Stimulated activated CD8-positive, alpha-beta memory T cell treated with anti-CD3 and anti-CD28 coated beads, Interleukin-12 subunit alpha, Interleukin-12 subunit beta, amount 100 ng/mL, for 24 hours (primary cell): ENCODE measurements at regions not wholly inside any gene's neighbourhood (a gene's known extent, or its start where the extent isn't known, plus 50 kb on each side); places are given as distances from the start of the nearest gene placed in this dataset.

Source experiments
- DNase-seq: peaks from one replicate; pipeline ENCODE4 v3.0.0-alpha.2; 2020; ENCODE audit errors: extremely low read depth

DNA sequence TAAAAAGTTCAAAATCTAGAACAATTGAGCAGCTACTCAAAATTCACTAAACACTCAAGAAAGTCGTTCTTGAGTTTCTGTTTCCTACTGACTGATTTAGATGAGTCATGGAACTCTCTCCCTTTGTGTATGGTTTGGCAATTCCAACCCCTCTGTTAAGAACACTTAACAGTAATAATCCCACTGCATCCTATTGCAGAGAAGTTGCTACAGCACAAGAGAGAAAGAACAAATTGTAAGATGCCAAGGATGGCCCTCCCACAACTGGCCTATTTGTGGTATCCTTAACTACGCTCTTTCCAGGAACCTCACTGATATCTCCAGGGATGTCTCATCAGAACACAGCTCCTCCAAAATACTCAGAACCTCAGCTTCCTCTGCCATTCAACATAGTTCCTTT is 701.8 kb upstream of the TENM3 start:
- no peak for DNase-seq

DNA sequence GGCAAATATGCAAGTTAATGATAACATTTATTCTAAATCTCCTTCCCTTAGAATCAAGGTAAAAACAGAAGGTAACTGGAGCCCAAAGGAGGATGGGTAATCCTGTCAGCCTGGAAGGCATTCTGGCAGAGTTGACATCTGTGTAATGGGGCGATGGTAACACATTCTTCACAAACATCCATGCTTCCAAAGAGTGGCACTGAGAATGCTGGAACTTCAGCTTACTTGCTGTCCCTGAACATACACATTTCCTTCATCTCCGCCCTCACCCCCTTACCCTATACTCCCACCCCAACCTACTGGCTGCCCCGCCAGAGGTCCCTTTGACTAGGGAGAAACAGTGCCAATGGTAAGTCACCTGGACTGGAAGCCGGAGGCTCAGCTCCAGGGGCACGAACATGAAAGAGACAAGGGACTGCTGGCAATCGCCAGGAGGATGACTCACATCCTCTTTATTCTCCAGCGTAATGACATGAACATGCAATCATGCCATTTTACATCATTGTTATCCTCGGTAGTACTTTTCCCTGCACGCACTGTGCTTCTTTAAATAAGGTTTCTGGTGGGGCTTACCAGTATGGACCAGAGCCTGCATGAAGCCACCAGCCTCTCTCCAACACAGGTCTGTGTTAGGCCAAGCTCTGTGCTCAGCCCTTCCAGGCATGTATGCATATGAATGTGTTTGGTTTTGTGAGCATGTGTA is 694.2 kb upstream of the TENM3 start:
- no peak for DNase-seq

DNA sequence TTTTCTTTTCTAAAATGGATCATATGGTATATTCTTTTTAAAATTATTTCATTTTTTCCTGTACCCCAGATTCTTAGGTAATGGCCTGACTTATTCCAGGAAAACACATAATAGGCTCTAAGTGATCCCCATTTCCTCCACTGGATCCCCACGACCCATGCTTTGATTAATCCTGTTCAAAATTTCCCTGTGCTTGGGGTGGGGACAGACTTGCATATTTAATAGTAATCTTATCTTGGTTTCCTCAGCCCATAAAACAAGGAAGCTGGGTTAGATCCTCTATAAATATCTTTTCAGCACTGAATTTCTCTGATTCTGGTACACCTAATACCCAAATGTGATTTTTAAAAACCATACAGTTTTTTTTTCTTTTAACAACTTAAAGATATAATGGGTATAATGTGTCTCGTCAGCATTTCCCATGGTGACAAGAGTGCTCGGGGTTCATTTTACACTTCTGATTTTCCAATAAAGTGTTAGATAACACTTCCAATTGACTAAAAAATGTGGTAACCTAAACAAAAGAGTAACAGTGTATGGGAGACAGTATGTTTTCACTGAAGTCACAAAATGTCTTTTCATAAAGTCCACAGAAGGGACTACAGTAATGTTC is 693.5 kb upstream of the TENM3 start:
- no peak for DNase-seq

GRCh38 chr4:181550381-181550780 is 692.8 kb upstream of the TENM3 start:
- no peak for DNase-seq

- no peak for DNase-seq
These were observed 683.6 kb upstream of the TENM3 start for GRCh38 chr4:181559637-181560036.

DNA sequence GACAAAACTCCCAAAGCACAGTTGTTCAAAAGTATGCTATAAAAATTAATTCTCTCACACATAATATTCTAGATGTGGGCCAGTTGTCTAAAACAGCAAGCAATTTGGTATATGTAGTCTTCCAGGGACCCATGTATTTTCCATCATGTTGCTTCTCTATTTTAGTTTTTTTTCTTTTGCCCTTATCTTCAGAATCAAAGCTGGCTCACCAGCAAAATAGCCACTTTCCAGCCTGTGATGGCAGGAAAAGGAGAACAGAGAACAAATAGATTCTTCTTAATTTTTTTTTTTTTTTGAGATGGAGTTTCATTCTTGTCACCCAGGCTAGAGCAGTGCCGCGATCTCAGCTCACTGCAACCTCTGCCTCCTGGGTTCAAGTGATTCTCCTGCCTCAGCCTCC is 680.8 kb upstream of the TENM3 start:
- DNase-seq = no peak

GRCh38 chr4:181564625-181565024 is 678.6 kb upstream of the TENM3 start:
- DNase-seq = no peak

- no peak for DNase-seq
These were observed 676.7 kb upstream of the TENM3 start for GRCh38 chr4:181566490-181566889.

- no peak for DNase-seq
These were observed 673.6 kb upstream of the TENM3 start for GRCh38 chr4:181569553-181569952.

GRCh38 chr4:181578911-181579310 is 664.3 kb upstream of the TENM3 start:
- DNase-seq = no peak

- no peak for DNase-seq
These were observed 663.7 kb upstream of the TENM3 start for GRCh38 chr4:181579486-181579885.

DNA sequence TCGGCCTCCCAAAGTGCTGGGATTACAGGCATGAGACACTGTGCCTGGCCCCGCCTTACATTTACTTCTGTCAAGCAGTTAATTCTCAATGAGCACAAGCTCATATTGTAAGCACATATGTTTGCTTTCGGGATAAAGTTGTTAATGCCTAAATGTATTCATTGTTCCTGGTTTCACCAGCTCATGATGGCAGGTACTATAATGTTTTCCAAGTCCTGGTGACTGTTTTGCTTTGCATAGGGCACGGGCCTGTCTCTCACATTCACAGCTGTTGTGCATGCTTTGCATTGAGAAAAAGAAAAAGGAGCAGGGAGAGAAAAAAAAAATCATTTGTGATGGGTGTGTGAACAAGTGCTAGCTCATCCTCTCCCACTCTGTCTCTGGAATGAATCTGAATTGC is 661.2 kb upstream of the TENM3 start:
- no peak for DNase-seq

GRCh38 chr4:181582595-181582994 is 660.6 kb upstream of the TENM3 start:
- no peak for DNase-seq

DNA sequence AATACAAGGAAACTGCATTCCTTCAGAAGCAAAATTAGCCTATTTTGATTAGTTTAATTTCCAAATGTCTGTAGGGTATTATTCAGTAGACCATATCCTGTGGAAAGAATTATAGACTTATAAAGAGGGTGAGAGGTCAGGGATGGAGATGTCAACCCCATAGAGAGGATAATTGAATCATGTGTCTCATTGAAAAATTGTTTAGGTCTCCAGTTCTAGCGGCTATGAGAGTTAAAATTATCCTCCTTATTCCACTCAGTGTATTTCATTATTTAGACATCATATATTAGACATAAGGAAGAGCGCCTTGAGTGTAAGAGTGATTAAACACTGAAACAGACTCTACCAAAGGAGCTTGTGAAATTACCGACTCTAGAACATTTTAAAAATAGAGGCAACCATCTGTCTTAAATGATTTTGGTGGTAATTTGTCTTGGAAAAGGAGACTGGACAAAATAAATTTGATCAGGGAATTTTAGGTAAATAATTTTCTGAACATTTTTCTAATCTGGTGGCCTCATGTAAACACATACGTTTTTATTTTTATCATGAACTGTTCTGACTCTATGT is 654.4 kb upstream of the TENM3 start:
- DNase-seq = no peak

DNA sequence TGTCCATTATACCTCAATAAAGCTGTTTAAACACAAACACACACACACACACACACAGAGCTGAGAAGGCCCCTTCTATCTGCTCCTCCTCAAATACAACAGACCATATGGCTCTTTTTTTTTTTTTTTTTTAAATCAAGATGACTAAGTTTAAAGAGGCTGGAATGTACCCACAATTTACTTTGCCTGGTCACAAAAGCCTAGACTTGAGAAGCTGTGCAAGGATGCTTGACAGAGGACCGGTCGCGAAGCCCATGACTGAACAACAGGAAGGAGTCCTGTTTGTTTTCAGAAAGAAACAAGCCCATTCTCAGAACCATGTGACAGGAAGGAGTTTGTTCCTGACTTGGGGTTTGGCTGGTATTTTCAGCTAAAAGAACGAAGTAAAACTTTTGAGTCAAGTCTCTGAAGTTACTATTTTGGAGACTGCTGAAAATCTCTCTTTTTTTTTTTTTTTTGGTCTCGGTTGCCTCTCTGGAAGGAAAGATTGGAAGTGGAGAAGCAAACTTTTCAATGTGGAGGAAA is 650.9 kb upstream of the TENM3 start:
- DNase-seq = no peak

- DNase-seq = no peak
These were observed 649.5 kb upstream of the TENM3 start for GRCh38 chr4:181593703-181594102.

DNA sequence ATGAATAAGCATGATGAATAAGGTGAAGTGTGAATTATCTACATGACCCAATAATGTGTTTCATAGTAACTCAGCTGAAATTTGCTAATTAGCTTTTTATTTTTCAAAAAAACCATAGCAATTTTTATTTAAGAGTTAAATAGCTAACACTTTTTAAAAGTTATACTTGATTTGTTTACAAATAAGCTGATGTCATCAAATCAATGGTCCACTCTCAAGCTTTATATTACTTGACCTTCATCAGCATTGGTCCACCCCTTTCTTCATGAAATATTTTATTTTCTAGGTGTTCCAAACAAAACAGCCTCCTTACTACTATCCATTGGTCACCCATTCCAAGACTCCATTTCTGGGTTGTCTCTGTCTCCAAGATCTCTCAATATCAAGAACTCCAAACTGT is 649.0 kb upstream of the TENM3 start:
- no peak for DNase-seq

GRCh38 chr4:181595716-181596115 is 647.5 kb upstream of the TENM3 start:
- no peak for DNase-seq

DNA sequence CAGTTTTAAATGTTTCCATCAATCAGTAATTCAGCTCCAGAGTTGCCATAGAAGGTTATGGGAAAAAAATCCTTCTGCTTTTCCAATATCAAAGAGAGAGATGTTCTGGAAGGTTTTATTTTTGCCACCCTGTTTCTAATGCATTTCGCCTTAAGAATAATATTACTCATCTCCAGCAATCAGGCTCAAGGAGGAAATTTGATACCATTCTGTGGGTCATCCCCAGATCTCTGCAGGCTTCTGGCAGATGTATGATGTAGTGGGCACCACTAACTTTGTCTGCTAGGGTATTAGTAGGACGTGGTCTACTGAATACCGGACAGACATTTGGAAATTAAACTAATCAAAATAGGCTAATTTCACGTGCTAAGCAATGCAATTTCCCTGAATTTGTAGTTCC is 645.4 kb upstream of the TENM3 start:
- DNase-seq = no peak

DNA sequence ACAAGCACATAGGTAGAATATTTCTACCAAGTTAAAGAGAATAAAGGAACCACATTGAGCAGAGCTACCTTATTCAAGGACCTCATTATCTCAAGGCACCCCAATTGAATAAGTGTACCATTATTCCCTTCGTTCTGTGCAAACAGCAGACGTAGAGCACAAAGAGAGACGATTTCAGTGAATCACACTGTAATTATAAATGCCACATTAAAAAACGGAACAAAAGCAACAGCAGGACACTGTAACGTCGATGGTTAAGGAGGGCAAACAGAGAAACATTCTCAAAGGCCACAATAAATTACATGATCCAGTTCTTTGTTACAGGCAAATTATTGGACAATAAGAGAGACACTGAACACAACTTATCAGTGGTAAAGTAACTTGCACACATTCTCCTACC is 644.1 kb upstream of the TENM3 start:
- DNase-seq = no peak

DNA sequence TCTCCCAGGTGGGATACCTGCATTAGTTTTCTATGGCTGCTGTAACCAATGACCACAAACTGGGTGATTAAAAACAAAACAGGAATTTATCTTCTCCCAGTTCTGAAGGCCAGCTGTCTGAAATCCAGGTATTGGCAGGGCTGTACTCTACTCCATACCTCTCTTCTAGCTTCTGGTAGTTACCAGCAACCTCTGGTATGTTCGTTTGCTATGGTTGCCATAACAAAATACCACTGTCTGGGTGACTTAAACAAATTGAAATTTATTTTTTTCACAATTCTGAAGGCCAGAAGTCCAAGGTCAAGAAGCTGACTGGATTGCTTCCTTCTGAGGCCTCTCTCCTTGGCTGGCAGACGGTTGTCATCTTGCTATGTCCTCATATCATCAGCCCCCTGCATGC is 642.1 kb upstream of the TENM3 start:
- no peak for DNase-seq

DNA sequence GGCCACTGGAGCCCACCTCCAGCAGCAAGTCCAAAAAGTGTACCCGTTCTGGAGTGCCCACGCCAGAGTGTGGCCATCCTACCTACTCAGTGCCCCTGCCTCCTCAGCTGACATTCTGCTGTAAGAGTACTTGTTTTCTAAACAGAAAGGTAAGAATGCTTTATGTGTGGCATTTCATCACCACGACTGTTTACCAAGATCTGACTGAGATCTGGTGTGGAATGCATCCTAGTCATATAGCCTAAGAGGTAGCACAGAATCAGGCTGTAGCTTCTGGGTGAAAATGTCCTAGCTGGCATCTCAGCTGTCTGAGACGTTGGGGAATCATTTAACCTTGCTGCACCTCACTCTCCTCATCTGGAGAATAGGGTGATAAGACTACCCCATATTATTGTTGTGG is 638.7 kb upstream of the TENM3 start:
- no peak for DNase-seq

- no peak for DNase-seq
These were observed 636.9 kb upstream of the TENM3 start for GRCh38 chr4:181606300-181606699.
